ENCODE measurements at regions not wholly inside any gene's neighbourhood (a gene's known extent, or its start where the extent isn't known, plus 50 kb on each side); places are given as distances from the start of the nearest gene placed in this dataset.

- no peak for DNase-seq
- intact Hi-C loops (cut with DNase I): no loop called here
- no peaks in the 10 kb centered on the region for H3K36me3 ChIP-seq
- TF ChIP-seq CTCF (IDR thresholded peaks at IDR 0.05) (no peak), EP300 (IDR thresholded peaks at IDR 0.05) (no peak), POLR2A (IDR thresholded peaks at IDR 0.05) (no peak)
- H3K4me1 ChIP-seq (ENCODE audit: insufficient read depth): no peaks in the 10 kb centered on the region
- no peaks in the 10 kb centered on the region for H3K9me3 ChIP-seq
- WGBS, 3 donors: 81 to 84% (median 82%) methylated on average over 4 of the region's 4 CpGs
- no peak overlapping the region for H3K4me3 ChIP-seq
- no peaks in the 10 kb centered on the region for H3K27me3 ChIP-seq
- no peak overlapping the region for H3K27ac ChIP-seq
Measured at GRCh38 chr2:150341982-150342680, 145.3 kb downstream of the RND3 start.

DNA sequence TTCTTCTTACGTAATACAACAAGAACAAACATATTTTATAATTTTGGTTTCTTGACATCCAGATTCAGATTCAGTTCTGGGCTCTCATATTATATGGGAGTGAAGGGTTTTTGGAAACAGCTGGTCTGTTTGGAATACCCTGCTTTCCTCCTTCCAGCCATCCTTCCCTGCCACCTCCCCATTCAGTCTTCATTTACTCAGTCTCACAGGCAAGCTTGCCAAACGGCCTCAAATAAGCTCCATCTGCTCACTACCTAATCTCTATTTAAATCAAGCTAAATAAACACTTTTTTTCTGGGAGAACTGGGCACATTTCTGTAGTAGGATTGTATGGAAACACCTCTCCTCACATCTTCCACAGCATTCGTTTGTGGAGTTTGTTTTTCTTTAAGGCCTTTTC, 147.5 kb downstream of the RND3 start:
- H3K4me1 ChIP-seq (ENCODE audit: insufficient read depth): no peaks in the 10 kb centered on the region

DNA sequence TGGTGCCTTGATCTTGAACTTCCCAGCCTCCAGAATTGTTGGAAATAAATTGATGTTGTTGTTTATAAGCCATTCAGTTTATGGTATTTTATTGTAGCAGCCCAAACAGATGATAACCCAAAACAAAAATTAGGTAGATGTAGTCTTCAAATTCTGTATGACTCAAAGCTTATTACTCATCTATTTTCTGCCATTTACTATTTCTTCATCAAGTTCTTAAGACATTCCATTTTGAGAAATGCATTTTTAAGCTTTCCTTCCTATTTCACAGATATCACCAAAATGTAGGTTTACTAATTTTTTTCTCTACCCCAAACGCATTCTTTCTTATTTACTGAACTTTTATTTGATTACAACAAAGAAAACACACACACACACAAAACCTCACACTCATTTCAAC, 148.2 kb downstream of the RND3 start:
- no peak overlapping the region for H3K4me3 ChIP-seq
- no peaks in the 10 kb centered on the region for H3K36me3 ChIP-seq
- DNase-seq: no peak
- no peaks in the 10 kb centered on the region for H3K27me3 ChIP-seq
- WGBS, 3 donors: 66 to 87% (median 69%) methylated on average over 1 of the region's 1 CpG
- TF ChIP-seq EP300 (IDR thresholded peaks at IDR 0.05): no peak
- TF ChIP-seq CTCF (IDR thresholded peaks at IDR 0.05): no peak
- TF ChIP-seq POLR2A (IDR thresholded peaks at IDR 0.05): no peak
- H3K9me3 ChIP-seq: no peaks in the 10 kb centered on the region
- H3K4me1 ChIP-seq (ENCODE audit: insufficient read depth): no peaks in the 10 kb centered on the region
- intact Hi-C loops (cut with DNase I): no loop called here
- H3K27ac ChIP-seq: no peak overlapping the region

More for the DNA sequence above, 147.5 kb downstream of the RND3 start:
- no peak for DNase-seq
- no peaks in the 10 kb centered on the region for H3K27me3 ChIP-seq
- TF ChIP-seq EP300 (IDR thresholded peaks at IDR 0.05): no peak
- no peak for TF ChIP-seq CTCF (IDR thresholded peaks at IDR 0.05)
- no peak for TF ChIP-seq POLR2A (IDR thresholded peaks at IDR 0.05)
- H3K27ac ChIP-seq: no peak overlapping the region
- no peaks in the 10 kb centered on the region for H3K36me3 ChIP-seq
- 52 to 66% (median 60%) methylated on average over 3 of the region's 3 CpGs for WGBS, 3 donors
- intact Hi-C loops (cut with DNase I): no loop called here
- H3K4me3 ChIP-seq: no peak overlapping the region
- no peaks in the 10 kb centered on the region for H3K9me3 ChIP-seq

DNA sequence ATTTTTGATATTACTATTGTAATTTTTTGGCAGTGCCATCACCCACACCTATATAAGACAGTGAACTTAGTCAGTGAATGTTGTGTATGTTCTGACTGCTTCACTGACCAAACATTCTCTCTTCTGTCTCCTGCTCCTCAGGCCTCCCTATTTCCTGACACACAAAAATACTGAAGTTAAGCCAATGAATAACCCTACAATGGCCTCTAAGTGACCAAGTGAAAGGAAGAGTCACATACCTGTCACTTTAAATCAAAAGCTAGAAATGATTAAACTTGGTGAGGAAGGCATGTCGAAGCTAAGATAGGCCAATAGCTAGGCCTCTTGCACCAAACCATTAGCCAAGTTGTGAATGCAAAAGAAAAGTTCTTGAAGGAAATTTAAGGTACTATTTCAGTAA, 151.9 kb downstream of the RND3 start:
- no peak for DNase-seq
- H3K27ac ChIP-seq: no peak overlapping the region
- no peaks in the 10 kb centered on the region for H3K9me3 ChIP-seq
- H3K27me3 ChIP-seq: no peaks in the 10 kb centered on the region
- no peak for TF ChIP-seq EP300 (IDR thresholded peaks at IDR 0.05)
- no peak for TF ChIP-seq POLR2A (IDR thresholded peaks at IDR 0.05)
- no peak for TF ChIP-seq CTCF (IDR thresholded peaks at IDR 0.05)
- no peaks in the 10 kb centered on the region for H3K36me3 ChIP-seq
- no peaks in the 10 kb centered on the region for H3K4me1 ChIP-seq (ENCODE audit: insufficient read depth)
- intact Hi-C loops (cut with DNase I): no loop called here
- H3K4me3 ChIP-seq: no peak overlapping the region
- WGBS, 3 donors: 91 to 100% (median 96%) methylated on average over 1 of the region's 1 CpG
